ENCODE measurements at regions not wholly inside any gene's neighbourhood (a gene's known extent, or its start where the extent isn't known, plus 50 kb on each side); places are given as distances from the start of the nearest gene placed in this dataset.
A peak's percentile ranks its signal among the peaks of the same experiment; 100 is the strongest.
"Not testable (repeated sequence)": the region's sequence is repeated elsewhere in the genome, so short reads cannot be mapped to it uniquely, and the experiment has no call there.

- DNase-seq, result no peak
Measured at GRCh38 chr9:101991926-101992325, 253.5 kb upstream of the GRIN3A start.

DNA sequence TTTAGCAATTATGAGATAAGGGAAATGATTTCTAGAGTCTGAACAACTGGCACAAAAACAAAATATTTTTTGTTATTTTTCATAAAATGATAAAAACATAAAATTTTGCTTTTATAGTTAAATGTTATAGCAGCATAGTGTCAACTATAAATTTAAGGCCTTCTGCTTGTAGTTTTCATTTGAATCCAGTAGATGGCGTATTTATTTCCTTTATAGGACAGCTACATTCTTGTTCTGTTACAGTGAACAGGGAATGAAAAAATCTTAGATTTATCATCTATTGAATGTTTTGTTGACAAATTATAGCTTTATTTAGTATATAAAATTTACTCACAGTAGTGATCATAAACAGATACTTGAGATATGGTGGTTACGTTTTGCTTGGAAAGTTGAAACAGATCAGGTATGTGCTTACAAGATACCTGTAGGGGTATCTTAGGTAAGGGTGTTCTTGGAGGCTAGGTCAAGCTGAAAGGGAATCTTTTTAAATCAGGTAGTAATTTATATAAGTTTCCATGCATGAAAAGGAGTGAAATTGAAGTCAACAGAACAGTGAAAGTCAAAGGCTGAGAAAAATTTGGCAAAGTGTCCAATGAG lies 239.3 kb upstream of the GRIN3A start:
- DNase-seq, result peak in 1 of 2 donors; percentile 1

GRCh38 chr9:101970609-101971008 lies 232.2 kb upstream of the GRIN3A start:
- DNase-seq, result no peak

DNA sequence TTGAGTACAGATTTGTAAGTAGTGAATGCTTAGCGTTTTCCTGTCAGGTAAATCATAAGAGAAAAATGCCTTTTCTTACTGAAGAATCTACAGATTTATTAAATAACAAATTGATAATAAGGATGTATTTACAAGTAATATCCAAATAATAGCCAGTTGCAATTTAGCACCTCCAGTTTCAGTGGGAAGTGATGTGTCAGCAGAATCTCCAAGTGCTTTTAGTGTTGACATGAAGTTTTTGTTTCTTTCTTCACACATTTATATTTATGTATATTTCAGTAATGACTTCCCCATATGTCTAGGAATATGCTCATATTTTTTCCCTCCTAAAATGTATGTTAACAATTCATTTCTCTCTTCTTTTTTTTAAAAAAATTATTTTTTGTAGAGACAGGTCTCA lies 229.9 kb upstream of the GRIN3A start:
- no peak for DNase-seq

DNA sequence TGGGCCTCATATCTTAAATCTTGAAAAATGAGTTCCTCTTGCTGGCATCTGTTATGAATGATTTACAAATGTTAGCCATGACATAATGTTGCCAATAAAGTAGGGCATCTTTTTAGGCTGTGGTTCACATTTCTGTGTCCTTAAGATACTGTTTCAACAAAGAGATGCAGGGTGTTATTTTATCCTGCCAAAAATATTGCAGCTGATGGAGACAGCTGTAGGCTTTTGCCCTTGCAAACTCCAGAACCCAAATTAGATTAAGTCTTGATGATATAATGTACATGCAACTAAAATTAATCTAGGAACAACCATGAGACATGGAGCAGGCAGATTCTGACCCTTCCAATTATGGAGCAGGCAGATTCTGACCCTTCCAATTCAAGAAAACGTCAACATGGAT lies 228.2 kb upstream of the GRIN3A start:
- DNase-seq, result no peak

DNA sequence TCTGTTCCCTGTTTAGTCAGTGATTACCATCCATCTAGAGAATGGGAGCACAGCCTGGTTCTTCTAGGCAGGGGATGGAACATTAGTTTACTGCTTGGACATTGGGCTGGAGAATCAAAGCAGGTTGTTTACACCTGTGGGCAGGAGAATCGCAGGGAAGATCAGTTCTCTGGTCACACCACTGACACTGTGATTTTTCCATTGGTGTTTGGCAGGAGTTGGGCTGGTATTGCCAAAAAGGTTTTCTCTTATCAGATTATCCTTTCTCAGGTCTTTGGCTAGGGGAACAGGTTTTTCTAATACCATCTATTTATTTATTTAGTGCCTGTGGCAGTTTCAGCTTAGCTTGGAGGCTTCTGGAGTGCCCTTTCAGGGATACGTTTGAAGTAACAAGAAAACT lies 219.3 kb upstream of the GRIN3A start:
- no peak for DNase-seq

GRCh38 chr9:101951598-101951997 lies 213.2 kb upstream of the GRIN3A start:
- no peak for DNase-seq

DNA sequence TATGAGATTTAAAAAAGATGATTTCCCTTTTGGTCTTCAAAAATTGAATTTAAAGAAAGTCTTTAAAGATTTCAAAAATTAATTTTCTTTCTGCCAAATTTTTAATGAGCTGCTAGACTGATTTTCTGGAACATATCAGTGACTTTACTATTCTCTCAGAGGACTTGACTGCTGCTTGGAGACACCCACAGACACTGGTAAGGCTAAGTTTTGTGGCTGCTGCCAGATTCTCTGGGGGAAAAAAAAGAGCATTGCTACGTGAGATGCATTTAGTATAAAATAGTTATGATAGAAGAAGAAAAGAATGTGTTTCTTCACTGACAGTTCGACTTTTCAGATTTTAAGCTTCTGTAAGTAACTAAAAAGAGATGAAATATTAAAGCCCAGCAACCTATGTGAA lies 193.3 kb upstream of the GRIN3A start:
- DNase-seq, result no peak

- DNase-seq, result no peak
Measured at GRCh38 chr9:101930783-101931182, 192.3 kb upstream of the GRIN3A start.

GRCh38 chr9:101925498-101925897 lies 187.1 kb upstream of the GRIN3A start:
- no peak for DNase-seq

GRCh38 chr9:101923451-101923850 lies 185.0 kb upstream of the GRIN3A start:
- no peak for DNase-seq

DNA sequence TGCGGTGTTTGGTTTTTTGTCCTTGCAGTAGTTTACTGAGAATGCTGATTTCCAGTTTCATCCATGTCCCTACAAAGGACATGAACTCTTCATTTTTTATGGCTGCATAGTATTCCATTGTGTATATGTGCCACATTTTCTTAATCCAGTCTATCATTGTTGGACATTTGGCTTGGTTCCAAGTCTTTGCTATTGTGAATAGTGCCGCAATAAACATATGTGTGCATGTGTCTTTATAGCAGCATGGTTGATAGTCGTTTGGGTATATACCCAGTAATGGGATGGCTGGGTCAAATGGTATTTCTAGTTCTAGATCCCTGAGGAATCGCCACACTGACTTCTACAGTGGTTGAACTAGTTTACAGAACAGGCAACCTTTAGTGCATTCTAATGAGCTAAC lies 178.5 kb upstream of the GRIN3A start:
- not testable (repeated sequence) for DNase-seq

GRCh38 chr9:101915482-101915881 lies 177.0 kb upstream of the GRIN3A start:
- no peak for DNase-seq

GRCh38 chr9:101912698-101913097 lies 174.3 kb upstream of the GRIN3A start:
- DNase-seq, result peak; percentile 8 to 31

DNA sequence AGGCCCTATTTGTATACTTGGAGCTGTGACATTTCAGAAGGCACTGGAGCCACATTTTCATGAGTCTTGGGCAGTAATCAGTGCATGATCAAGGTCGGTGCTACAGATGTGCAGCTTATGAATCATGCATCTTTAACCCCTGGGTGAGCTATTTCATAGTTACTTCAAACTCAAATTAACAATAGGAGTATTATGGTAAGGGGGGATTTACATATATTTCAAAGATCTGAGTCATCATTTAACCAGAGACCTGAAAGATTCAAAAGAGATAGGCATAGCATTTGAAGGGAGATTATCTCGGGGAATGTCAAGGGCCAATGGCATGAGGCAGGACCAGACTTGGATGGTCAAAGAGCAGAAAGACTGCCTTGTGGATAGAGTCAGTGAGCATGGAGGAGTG lies 169.0 kb upstream of the GRIN3A start:
- no peak for DNase-seq

DNA sequence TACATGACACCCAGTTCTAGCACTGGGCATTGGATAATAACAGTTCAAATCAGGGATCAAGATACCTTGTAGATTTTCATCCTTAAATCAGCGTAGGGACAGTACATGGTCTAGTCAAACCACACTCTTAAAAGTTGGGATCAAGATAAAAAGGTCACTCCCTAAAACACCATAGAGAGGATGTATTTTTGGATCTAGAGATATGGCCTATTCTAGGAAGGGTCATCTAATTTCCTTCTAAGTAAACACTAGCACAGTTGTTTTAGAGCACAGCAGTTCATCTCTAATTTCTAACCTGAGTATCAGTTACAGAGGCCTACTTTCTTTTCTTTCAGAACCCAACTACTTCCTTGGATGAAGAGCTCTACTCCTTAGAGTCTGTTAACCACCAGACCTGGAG lies 166.4 kb upstream of the GRIN3A start:
- no peak for DNase-seq

DNA sequence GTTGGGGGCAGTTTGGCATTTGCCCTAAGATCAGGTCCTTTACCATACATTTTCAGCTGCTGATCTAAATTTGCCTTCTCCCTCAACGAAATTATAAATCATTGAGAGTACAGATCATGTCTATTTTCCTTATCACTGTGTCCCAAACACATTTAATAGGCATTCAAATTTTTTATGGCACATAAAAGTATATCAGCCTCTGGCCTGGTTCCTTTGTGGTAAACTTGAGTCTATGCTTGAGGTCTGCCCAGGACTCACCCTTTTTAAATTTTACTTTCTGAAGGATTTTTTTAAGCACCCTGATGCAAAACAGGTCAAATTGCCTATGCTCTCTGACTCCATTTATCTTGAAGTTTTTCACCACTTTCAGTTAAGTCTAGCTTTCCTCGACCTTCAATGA lies 163.6 kb upstream of the GRIN3A start:
- DNase-seq, result no peak

- no peak for DNase-seq
Measured at GRCh38 chr9:101897196-101897595, 158.7 kb upstream of the GRIN3A start.

DNA sequence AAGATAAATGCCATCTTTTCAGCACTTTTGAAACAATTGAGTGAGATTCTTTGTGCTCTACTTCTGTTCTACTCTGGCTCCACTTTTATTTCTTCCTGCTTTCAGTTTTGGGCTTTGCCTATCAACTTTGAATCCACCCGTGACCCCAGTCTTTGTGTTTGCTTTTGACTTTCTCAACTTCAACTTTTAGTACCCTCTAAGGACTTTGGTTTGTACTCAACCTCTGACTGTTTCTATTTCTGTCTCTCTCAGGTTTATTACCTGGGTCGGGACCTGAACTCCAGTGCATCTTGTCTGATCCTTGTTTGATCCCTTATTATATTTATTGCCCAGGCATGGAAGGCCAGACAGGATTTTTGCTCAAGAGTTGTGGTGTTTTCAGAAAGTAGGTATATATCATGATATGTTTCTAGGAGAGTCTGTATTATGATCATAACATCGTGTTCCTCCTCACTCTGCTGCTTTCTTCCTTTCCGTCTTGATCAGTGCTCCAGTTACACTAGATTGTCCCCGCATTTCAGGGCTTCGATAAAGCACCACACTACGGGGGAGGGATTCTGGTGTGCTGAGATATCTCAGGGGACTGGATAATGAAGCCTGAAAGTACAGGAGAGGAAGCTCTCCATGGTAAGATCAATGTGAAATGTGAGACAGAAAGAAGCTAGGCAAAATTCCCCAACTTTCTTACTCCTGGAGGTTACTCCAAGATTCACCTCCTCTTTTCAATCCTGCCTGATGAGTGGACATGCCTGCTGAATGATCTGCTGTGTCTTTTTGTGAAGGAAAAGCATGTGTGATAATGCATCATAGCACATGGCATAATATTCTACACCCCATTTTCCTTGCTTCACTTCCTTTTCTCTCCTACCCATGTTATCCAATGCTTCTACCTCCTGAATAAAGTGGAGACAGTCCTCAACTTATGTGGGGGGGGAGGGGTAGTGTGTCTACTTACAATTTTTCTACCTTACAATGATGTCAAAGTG lies 155.5 kb upstream of the GRIN3A start:
- no peak for DNase-seq

- DNase-seq, result no peak
Measured at GRCh38 chr9:101881508-101881907, 143.1 kb upstream of the GRIN3A start.

DNA sequence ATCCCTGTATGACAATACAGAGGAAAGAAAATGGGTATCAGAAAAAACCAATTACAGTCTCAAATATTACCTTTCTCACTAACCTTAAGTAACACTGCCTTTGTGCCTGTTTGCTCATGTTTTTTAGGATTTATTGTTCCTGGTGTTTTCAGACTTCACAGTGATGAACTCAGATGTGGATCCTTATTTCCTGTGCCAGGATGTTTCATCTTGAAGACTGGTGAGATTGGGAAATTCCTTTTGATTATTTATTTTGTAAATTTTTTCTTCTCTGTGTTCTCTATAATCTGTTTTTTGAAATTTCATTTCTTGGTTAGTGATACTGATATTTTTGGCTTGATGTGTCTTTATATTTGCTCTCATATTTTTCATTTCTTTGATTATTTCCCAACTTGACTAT lies 142.4 kb upstream of the GRIN3A start:
- DNase-seq, result no peak

GRCh38 chr9:101878734-101879133 lies 140.3 kb upstream of the GRIN3A start:
- no peak for DNase-seq

- no peak for DNase-seq
Measured at GRCh38 chr9:101877439-101877838, 139.0 kb upstream of the GRIN3A start.
